ENCODE measurements at regions not wholly inside any gene's neighbourhood (a gene's known extent, or its start where the extent isn't known, plus 50 kb on each side); places are given as distances from the start of the nearest gene placed in this dataset.

DNA sequence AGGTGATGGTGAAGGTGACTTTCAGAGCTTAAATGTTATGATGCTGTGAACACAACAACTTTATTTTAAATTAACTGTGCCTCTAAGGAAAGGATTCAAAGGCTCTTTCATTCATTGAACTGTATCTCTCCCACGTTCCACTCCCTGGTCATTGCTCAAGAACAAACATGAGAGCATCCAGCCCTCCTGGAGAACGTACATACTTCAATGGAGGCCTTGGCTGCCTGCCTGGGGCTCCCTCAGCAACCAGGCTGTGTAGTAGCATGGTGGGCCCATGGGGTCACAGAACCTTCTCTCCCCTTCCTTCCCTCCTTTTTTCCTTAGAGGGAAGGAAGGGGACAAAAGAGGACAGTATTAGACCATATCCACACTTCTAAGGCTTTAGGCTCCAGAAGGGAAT is 234.3 kb downstream of the CDC5L start:
- H3K36me3 ChIP-seq (ENCODE audit: insufficient read depth, low read length), result no peaks in the 10 kb centered on the region
- TF ChIP-seq, protein P1, sequence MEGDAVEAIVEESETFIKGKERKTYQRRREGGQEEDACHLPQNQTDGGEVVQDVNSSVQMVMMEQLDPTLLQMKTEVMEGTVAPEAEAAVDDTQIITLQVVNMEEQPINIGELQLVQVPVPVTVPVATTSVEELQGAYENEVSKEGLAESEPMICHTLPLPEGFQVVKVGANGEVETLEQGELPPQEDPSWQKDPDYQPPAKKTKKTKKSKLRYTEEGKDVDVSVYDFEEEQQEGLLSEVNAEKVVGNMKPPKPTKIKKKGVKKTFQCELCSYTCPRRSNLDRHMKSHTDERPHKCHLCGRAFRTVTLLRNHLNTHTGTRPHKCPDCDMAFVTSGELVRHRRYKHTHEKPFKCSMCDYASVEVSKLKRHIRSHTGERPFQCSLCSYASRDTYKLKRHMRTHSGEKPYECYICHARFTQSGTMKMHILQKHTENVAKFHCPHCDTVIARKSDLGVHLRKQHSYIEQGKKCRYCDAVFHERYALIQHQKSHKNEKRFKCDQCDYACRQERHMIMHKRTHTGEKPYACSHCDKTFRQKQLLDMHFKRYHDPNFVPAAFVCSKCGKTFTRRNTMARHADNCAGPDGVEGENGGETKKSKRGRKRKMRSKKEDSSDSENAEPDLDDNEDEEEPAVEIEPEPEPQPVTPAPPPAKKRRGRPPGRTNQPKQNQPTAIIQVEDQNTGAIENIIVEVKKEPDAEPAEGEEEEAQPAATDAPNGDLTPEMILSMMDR (IDR thresholded peaks at IDR 0.05; ENCODE audit: low read length), result no peak
- no peak for TF ChIP-seq EZH2 (IDR thresholded peaks at IDR 0.05; ENCODE audit: borderline replicate concordance, low read length)
- no peak overlapping the region for H3K4me2 ChIP-seq (ENCODE audit: low read length)
- no peaks in the 10 kb centered on the region for H3K9me2 ChIP-seq (ENCODE audit: low read depth, low read length)
- H3K27me3 ChIP-seq (ENCODE audit: insufficient read depth, low read length), result no peaks in the 10 kb centered on the region
- H3K79me2 ChIP-seq (ENCODE audit: insufficient read depth, low read length), result no peaks in the 10 kb centered on the region
- no peaks in the 10 kb centered on the region for H4K20me1 ChIP-seq (ENCODE audit: insufficient read depth, low read length)
- no peak overlapping the region for H3K27ac ChIP-seq (ENCODE audit: low read depth, low read length, poor library complexity, severe bottlenecking)
- H3K9ac ChIP-seq (ENCODE audit: low read length), result no peak overlapping the region
- H2AFZ ChIP-seq (ENCODE audit: low read length), result no peak overlapping the region
- H3F3A ChIP-seq (ENCODE audit: insufficient read depth, low read length), result no peaks in the 10 kb centered on the region
- H3K9me3 ChIP-seq (ENCODE audit: low read length), result no peaks in the 10 kb centered on the region
- H3K4me1 ChIP-seq (ENCODE audit: insufficient read depth, low read length, severe bottlenecking), result no peaks in the 10 kb centered on the region
- no peak overlapping the region for H3K4me3 ChIP-seq (ENCODE audit: low read depth, low read length, poor library complexity, severe bottlenecking)

DNA sequence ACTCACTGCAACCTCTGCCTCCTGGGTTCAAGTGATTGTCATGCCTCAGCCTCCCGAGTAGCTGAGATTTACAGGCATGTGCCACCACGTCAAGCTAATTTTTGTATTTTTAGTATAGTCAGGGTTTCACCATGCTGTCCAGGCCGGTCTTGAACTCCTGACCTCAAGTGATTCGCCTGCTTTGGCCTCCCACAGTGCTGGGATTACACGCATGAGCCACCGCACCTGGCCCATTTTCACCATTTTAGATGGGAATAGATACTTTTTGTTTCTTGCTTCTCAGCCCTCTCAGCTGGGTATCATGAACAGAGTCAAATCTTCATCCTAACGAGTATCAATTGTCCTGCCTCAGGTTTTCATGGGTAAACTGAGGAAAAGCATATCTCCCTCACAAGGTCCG is 235.0 kb downstream of the CDC5L start:
- Histone ChIP-seq H3K4me1 (ENCODE audit: insufficient read depth, low read length, severe bottlenecking) (no peaks in the 10 kb centered on the region), H3K9ac (ENCODE audit: low read length) (no peak overlapping the region), H3K4me2 (ENCODE audit: low read length) (no peak overlapping the region), H3K27ac (ENCODE audit: low read depth, low read length, poor library complexity, severe bottlenecking) (no peak overlapping the region), H3F3A (ENCODE audit: insufficient read depth, low read length) (no peaks in the 10 kb centered on the region), H3K79me2 (ENCODE audit: insufficient read depth, low read length) (no peaks in the 10 kb centered on the region), H3K4me3 (ENCODE audit: low read depth, low read length, poor library complexity, severe bottlenecking) (no peak overlapping the region), H3K36me3 (ENCODE audit: insufficient read depth, low read length) (no peaks in the 10 kb centered on the region), H3K27me3 (ENCODE audit: insufficient read depth, low read length) (no peaks in the 10 kb centered on the region), H3K9me3 (ENCODE audit: low read length) (no peaks in the 10 kb centered on the region), H3K9me2 (ENCODE audit: low read depth, low read length) (no peaks in the 10 kb centered on the region), H4K20me1 (ENCODE audit: insufficient read depth, low read length) (no peaks in the 10 kb centered on the region), H2AFZ (ENCODE audit: low read length) (no peak overlapping the region)
- TF ChIP-seq, protein P1 (IDR thresholded peaks at IDR 0.05; ENCODE audit: low read length), result no peak
- TF ChIP-seq EZH2 (IDR thresholded peaks at IDR 0.05; ENCODE audit: borderline replicate concordance, low read length), result no peak

DNA sequence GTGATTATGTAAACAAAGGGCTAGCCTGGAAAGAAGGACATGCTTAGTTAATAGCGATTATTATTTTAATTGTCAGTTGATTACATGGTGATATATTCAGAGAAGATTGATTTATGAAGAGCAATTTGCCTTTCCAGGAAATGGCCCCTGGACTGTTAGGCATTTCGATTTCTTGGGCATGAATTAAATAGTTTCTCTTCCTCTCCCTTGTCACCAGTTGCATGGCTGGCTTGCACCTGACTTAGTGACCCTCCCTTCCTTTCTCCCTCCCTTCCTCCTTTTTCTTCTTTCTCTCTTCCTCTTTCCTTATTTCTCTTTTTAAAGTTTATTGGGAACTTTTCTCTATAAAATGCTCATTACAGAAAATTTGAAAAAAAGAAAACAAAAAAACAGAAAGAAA is 235.4 kb downstream of the CDC5L start:
- H3K9ac ChIP-seq (ENCODE audit: low read length), result no peak overlapping the region
- no peak overlapping the region for H3K4me3 ChIP-seq (ENCODE audit: low read depth, low read length, poor library complexity, severe bottlenecking)
- no peak overlapping the region for H2AFZ ChIP-seq (ENCODE audit: low read length)
- no peaks in the 10 kb centered on the region for H3K4me1 ChIP-seq (ENCODE audit: insufficient read depth, low read length, severe bottlenecking)
- H3K36me3 ChIP-seq (ENCODE audit: insufficient read depth, low read length), result no peaks in the 10 kb centered on the region
- no peaks in the 10 kb centered on the region for H3K9me2 ChIP-seq (ENCODE audit: low read depth, low read length)
- H3F3A ChIP-seq (ENCODE audit: insufficient read depth, low read length), result no peaks in the 10 kb centered on the region
- no peak for TF ChIP-seq EZH2 (IDR thresholded peaks at IDR 0.05; ENCODE audit: borderline replicate concordance, low read length)
- TF ChIP-seq, protein P1 (IDR thresholded peaks at IDR 0.05; ENCODE audit: low read length), result no peak
- no peaks in the 10 kb centered on the region for H4K20me1 ChIP-seq (ENCODE audit: insufficient read depth, low read length)
- H3K27ac ChIP-seq (ENCODE audit: low read depth, low read length, poor library complexity, severe bottlenecking), result no peak overlapping the region
- no peaks in the 10 kb centered on the region for H3K9me3 ChIP-seq (ENCODE audit: low read length)
- H3K27me3 ChIP-seq (ENCODE audit: insufficient read depth, low read length), result no peaks in the 10 kb centered on the region
- no peaks in the 10 kb centered on the region for H3K79me2 ChIP-seq (ENCODE audit: insufficient read depth, low read length)
- no peak overlapping the region for H3K4me2 ChIP-seq (ENCODE audit: low read length)

Measured in OCI-LY1 (cell line).